ENCODE measurements at regions not wholly inside any gene's neighbourhood (a gene's known extent, or its start where the extent isn't known, plus 50 kb on each side); places are given as distances from the start of the nearest gene placed in this dataset.
"Not testable (repeated sequence)": the region's sequence is repeated elsewhere in the genome, so short reads cannot be mapped to it uniquely, and the experiment has no call there.

DNA sequence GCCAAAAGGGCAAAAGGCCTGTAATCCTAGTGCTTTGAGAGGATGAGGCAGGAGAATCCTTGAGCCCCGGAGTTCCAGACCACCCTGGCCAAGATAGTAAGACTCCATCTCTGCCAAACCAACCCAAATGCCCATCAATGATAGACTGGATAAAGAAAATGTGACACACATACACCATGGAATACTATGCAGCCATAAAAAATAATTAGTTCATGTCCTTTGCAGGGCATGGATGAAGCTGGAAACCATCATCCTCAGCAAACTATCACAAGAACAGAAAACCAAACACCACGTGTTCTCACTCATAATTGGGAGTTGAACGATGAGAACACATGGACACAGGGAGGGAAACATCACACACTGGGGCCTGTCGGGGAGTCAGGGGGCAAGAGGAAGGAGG, 161.9 kb downstream of the C16orf95 start:
- not testable (repeated sequence) for TF ChIP-seq CBX3 (IDR thresholded peaks at IDR 0.05; ENCODE audit: borderline replicate concordance, low read depth); HDAC6 (IDR thresholded peaks at IDR 0.05; ENCODE audit: unreplicated experiment); CEBPB (IDR thresholded peaks at IDR 0.05; ENCODE audit: borderline replicate concordance in 1 of 2, low read depth in 2 of 2, low read length in 2 of 2); BCL11A (IDR thresholded peaks at IDR 0.05; ENCODE audit: low read depth, low read length); EGR1 (IDR thresholded peaks at IDR 0.05; ENCODE audit: borderline replicate concordance in 1 of 2, low read depth in 2 of 2, low read length in 2 of 2); CBX5 (IDR thresholded peaks at IDR 0.05; ENCODE audit: low read depth); NRF1 (conservative IDR thresholded peaks at IDR 0.05; ENCODE audit: low read depth, low read length); SMC3 (IDR thresholded peaks at IDR 0.05; ENCODE audit: borderline replicate concordance, low read length); STAT3 (IDR thresholded peaks at IDR 0.05; ENCODE audit: low read depth, low read length); NFXL1 (IDR thresholded peaks at IDR 0.05; ENCODE audit: borderline replicate concordance); TAF1 (IDR thresholded peaks at IDR 0.05; ENCODE audit: borderline replicate concordance, low read depth, low read length)
- TF ChIP-seq, protein P1, sequence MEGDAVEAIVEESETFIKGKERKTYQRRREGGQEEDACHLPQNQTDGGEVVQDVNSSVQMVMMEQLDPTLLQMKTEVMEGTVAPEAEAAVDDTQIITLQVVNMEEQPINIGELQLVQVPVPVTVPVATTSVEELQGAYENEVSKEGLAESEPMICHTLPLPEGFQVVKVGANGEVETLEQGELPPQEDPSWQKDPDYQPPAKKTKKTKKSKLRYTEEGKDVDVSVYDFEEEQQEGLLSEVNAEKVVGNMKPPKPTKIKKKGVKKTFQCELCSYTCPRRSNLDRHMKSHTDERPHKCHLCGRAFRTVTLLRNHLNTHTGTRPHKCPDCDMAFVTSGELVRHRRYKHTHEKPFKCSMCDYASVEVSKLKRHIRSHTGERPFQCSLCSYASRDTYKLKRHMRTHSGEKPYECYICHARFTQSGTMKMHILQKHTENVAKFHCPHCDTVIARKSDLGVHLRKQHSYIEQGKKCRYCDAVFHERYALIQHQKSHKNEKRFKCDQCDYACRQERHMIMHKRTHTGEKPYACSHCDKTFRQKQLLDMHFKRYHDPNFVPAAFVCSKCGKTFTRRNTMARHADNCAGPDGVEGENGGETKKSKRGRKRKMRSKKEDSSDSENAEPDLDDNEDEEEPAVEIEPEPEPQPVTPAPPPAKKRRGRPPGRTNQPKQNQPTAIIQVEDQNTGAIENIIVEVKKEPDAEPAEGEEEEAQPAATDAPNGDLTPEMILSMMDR (IDR thresholded peaks at IDR 0.05 in 2 of 3, conservative IDR thresholded peaks at IDR 0.05 in 1 of 3; ENCODE audit: control insufficient read depth in 2 of 3, extremely low read depth in 1 of 3, insufficient read depth in 1 of 3, low read depth in 3 of 3, low read length in 3 of 3) = not testable (repeated sequence)
- TF ChIP-seq, protein P2, sequence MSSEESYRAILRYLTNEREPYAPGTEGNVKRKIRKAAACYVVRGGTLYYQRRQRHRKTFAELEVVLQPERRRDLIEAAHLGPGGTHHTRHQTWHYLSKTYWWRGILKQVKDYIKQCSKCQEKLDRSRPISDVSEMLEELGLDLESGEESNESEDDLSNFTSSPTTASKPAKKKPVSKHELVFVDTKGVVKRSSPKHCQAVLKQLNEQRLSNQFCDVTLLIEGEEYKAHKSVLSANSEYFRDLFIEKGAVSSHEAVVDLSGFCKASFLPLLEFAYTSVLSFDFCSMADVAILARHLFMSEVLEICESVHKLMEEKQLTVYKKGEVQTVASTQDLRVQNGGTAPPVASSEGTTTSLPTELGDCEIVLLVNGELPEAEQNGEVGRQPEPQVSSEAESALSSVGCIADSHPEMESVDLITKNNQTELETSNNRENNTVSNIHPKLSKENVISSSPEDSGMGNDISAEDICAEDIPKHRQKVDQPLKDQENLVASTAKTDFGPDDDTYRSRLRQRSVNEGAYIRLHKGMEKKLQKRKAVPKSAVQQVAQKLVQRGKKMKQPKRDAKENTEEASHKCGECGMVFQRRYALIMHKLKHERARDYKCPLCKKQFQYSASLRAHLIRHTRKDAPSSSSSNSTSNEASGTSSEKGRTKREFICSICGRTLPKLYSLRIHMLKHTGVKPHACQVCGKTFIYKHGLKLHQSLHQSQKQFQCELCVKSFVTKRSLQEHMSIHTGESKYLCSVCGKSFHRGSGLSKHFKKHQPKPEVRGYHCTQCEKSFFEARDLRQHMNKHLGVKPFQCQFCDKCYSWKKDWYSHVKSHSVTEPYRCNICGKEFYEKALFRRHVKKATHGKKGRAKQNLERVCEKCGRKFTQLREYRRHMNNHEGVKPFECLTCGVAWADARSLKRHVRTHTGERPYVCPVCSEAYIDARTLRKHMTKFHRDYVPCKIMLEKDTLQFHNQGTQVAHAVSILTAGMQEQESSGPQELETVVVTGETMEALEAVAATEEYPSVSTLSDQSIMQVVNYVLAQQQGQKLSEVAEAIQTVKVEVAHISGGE (CRISPR knock-in tag; IDR thresholded peaks at IDR 0.05) = not testable (repeated sequence)
